Adrenal gland (tissue), 5 donors: ENCODE measurements at regions not wholly inside any gene's neighbourhood (a gene's known extent, or its start where the extent isn't known, plus 50 kb on each side); places are given as distances from the start of the nearest gene placed in this dataset.

Experiments
- CTCF ChIP-seq, 6 experiments: fragments of 450-650 bp in 4 of 6; fragments of 200-600 bp in 2 of 6; sonication (generic) in 1 of 6; IDR thresholded peaks; 1 replicate in 5 of 6; 2 replicates in 1 of 6; pipeline versions ENCODE4 v1.5.1 to v1.8.0; 2016 to 2021; ENCODE audit warnings: antibody characterized with exemption in 6 of 6, mild to moderate bottlenecking in 2 of 6, moderate library complexity in 1 of 6
- POLR2A ChIP-seq, 2 donors: fragments of 450-650 bp; IDR thresholded peaks; one replicate each; pipeline ENCODE4 v1.6.1; 2017; ENCODE audit warnings: antibody characterized with exemption in 2 of 2, mild to moderate bottlenecking in 2 of 2, moderate library complexity in 1 of 2
- donor health status: DM: no; HTN: no; CAD: no.

- no peak for TF ChIP-seq POLR2A (IDR thresholded peaks at IDR 0.05)
- no peak for TF ChIP-seq CTCF (IDR thresholded peaks at IDR 0.05)
These were observed 707.9 kb downstream of the RFPL4B start for GRCh38 chr6:113055061-113055460.
